NCI-H460 (cell line): ENCODE measurements at regions not wholly inside any gene's neighbourhood (a gene's known extent, or its start where the extent isn't known, plus 50 kb on each side); places are given as distances from the start of the nearest gene placed in this dataset.

Source experiments
- DNase-seq: peaks from one replicate; pipeline ENCODE4 v3.0.0-alpha.2; 2016; ENCODE audit warnings: low read depth; ENCODE audit errors: extremely low read depth

DNA sequence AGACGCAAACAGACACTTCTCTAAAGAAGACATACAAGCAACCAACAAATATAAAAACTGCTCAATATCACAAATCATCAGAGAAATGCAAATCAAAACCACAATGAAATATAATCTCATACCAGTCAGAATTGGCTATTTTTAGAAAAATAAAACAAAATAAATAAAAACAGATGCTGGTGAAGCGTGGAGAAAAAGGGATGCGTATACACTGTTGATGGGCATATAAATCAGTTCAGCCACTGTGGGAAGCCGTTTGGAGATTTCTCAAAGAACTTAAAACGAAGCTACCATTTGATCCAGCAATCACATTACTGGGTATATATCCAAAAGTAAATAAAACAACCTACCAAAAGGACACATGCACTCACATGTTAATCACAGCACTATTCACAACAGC, 206.2 kb downstream of the HNMT start:
- no peak for DNase-seq

DNA sequence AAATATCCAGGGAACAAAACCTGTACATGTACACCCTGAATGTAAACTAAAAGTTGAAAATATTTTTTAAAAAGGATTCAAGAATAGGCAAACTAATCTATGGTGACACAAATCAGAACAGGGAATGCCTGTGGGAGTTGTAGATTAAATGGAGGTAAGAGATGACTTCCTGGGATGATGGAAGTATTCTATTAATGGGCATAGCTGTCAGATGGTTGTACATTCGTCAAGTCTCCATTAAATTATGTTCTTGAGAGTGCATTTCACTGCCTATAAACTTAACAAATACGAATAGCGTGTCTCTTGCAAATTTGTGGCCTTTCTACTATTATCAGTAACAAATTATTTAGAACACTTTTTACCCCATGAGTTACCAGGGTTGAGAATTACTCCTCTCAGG, 207.0 kb downstream of the HNMT start:
- no peak for DNase-seq

DNA sequence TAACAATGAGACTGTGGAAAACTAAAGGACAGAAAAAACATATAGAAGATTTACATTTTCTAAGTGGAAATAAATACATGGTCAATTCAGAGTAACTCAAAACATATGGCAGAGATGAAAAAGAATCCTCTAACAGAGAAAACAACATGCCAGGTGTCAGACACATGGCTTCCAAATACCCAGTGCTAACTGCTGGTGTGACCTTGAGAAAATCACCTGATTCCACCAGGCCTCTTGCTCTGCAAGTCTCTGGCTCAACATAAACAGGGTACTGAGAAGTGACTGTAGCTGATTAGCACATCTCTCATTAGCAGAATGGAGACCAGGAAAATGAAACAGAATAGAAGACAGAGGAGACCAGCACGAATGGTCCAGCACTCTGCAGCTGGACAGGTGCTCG, 210.8 kb downstream of the HNMT start:
- DNase-seq, result no peak

GRCh38 chr2:138176862-138177439, 212.7 kb downstream of the HNMT start:
- DNase-seq, result no peak

DNA sequence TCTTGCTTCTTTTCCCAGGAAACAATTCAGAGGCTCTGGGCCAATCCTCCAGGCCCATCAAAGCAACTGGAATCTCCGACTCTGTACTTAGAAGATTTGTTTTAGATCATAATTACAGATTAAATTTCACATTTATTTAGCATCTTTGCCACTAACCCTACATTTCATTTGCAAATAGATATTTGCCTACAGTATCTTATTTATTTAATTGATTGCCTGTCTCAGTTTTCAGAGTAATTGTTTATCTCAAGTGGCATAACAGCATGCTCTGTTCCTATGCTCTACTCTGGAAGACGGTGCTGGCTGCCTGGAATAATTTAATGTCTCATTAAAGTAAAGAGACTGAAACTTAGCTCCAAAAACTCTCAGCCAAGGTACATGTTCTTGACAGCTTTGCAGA, 213.4 kb downstream of the HNMT start:
- DNase-seq, result no peak

GRCh38 chr2:138180692-138181386, 216.6 kb downstream of the HNMT start:
- DNase-seq, result no peak

GRCh38 chr2:138182250-138182936, 218.1 kb downstream of the HNMT start:
- DNase-seq, result no peak

DNA sequence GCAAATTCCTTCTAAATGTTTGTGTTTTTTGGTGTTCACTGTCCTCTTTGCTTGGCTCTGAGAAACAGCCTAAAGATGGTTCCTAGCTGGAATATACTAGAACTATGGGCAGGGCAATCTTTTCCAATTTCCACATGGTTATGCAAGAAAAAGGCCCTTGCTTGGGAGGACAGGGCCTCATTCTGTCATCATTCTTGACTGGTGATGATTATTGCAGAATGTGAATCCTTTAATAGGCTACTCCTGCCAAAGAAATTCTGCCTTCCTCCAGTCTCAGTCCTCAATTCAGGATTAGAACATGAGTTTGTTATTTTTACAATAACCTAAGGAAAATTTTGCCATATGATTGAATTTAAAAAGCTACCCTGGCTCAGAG, 218.7 kb downstream of the HNMT start:
- DNase-seq, result no peak

DNA sequence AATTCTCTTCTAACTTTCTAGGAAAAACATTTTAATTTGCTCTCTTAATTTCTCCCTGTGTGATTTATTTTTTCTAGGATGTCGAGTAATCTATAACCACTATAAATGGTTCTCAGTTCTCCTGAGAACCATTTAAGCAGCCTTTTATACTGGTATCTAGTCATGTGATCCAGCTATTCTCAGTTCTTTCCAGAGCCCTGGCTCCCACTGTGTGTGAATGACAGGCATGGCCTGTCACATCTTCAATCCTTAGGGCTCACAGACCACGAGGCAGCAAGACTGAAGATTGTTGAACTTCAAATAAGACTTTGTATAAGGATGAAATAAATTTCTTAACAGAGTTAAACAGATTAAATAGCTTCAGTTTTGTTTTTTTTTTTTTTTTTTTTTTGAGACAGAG, 219.4 kb downstream of the HNMT start:
- no peak for DNase-seq

DNA sequence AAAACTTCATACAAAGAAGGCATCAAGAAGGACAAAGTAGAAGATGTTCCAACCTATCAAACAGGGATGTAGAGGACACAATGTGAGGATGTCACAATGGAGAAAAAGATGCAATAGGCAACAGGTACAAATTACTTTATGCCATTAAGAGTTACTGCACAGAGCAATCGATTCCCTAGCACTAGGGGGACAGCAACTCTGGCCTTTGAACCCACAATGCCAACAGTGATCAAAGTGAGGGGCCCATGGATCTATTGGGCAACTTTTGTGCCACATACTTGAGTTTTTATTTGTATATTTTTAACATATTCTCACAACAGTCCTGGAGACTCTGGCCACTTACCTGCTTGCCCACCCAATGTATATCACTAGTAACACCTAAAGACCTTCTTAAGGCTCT, 220.2 kb downstream of the HNMT start:
- no peak for DNase-seq

GRCh38 chr2:138185827-138186226, 221.6 kb downstream of the HNMT start:
- DNase-seq, result no peak

GRCh38 chr2:138187221-138187620, 222.9 kb downstream of the HNMT start:
- no peak for DNase-seq

DNA sequence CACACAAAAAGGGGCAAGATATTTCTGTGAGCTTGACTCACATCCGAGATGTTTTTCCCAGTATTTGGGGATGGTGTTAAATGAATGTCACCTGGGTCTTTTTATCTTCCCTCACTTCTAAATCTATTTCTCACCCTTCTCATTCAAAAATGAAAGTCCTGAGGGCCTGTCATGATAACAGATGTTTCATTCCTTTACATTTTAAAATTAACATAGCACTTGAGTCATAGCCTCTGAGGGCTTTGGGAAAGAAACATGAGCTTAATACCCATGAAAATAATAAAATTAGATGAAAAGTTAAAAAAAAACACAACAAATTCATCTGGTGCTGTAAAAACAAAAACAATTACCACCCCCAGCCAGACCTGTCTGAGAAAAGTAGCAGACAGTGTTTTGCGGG, 226.7 kb downstream of the HNMT start:
- no peak for DNase-seq

- no peak for DNase-seq
These were observed 229.3 kb downstream of the HNMT start for GRCh38 chr2:138193416-138194213.

GRCh38 chr2:138201286-138201685, 237.0 kb downstream of the HNMT start:
- peak; percentile 59 for DNase-seq

- DNase-seq, result no peak
These were observed 238.5 kb downstream of the HNMT start for GRCh38 chr2:138202762-138203161.

- DNase-seq, result no peak
These were observed 241.0 kb downstream of the HNMT start for GRCh38 chr2:138205281-138205680.

GRCh38 chr2:138207074-138207930, 243.0 kb downstream of the HNMT start:
- no peak for DNase-seq

GRCh38 chr2:138209009-138209408, 244.7 kb downstream of the HNMT start:
- no peak for DNase-seq

DNA sequence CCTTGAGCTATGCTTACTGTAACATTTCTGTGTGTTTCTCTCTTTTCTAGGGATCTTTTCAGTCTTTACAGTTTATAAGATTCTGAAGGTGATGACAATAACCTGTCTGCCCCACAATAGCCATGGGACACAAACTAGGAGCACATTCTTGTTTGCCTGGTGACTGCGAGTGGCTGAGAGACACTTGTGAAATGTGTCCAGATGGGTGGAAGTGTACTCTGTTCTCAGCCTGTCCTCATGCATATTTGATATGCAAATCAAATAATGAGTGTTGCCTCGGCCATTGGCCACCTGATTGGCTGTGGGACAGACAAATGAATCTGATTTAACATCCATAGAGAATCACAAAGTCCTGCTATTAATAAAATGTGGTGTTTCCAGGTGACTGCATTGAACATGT, 246.2 kb downstream of the HNMT start:
- DNase-seq, result no peak

DNA sequence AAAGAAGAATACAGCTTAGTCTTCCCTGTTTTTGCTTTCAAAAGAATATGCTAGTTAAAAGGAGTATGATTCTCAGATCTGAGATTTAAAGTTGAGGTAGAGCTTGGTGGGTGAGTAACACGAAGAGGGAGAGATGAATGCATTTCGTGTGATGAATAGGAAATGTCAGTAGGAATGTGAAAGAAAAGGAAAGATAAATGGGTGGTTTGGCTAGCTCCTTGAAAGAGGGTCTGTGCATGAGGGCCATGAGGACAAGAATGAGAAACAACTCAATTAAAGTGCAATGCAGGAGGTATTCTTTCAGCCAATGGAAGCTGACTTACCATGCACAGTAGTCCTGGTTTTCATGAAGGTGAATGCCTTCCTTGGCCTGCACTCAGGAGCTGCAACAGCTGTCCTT, 248.2 kb downstream of the HNMT start:
- no peak for DNase-seq
